Gastroesophageal sphincter (tissue), 4 donors: ENCODE measurements at regions not wholly inside any gene's neighbourhood (a gene's known extent, or its start where the extent isn't known, plus 50 kb on each side); places are given as distances from the start of the nearest gene placed in this dataset.

Source experiments
- ATAC-seq: fragments of 150-250 bp; one replicate; pipeline ENCODE4 v1.9.1; 2016; ENCODE audit warnings: mild to moderate bottlenecking, moderate library complexity
- H3K27ac ChIP-seq, 4 donors: fragments of 200-600 bp; sonication (generic) in 3 of 4; 1 replicate in 3 of 4; 2 replicates in 1 of 4; pipeline ENCODE4 v1.5.1; 2016 to 2019
- H3K27me3 ChIP-seq: fragments of 200-600 bp; sonication (generic); one replicate; pipeline ENCODE4 v1.5.1; 2019
- H3K36me3 ChIP-seq, 2 donors: fragments of 200-600 bp; sonication (generic); one replicate each; pipeline ENCODE4 v1.5.1; 2019; ENCODE audit warnings: control low read depth in 1 of 2
- H3K4me1 ChIP-seq, 3 donors: fragments of 200-600 bp; sonication (generic); 1 replicate in 2 of 3; 2 replicates in 1 of 3; pipeline ENCODE4 v1.5.1; 2016 to 2019; ENCODE audit warnings: control low read depth in 2 of 3
- H3K4me3 ChIP-seq, 2 donors: fragments of 200-600 bp; sonication (generic); one replicate each; pipeline ENCODE4 v1.5.1; 2019; ENCODE audit warnings: mild to moderate bottlenecking in 1 of 2, moderate library complexity in 1 of 2
- H3K9me3 ChIP-seq, 3 donors: fragments of 200-600 bp; sonication (generic); one replicate each; pipeline ENCODE4 v1.5.1; 2017 to 2019; ENCODE audit warnings: control low read depth in 2 of 3
- EP300 ChIP-seq: sonication (generic); formaldehyde crosslinking; IDR thresholded peaks from one replicate; pipeline ENCODE4 v1.6.1; 2017; ENCODE audit warnings: antibody characterized with exemption, mild to moderate bottlenecking
- POLR2A ChIP-seq, 2 donors: fragments of 450-650 bp; IDR thresholded peaks; one replicate each; pipeline ENCODE4 v1.6.1; 2017; ENCODE audit warnings: antibody characterized with exemption in 2 of 2, mild to moderate bottlenecking in 2 of 2, moderate library complexity in 1 of 2
- POLR2AphosphoS5 ChIP-seq: sonication (generic); formaldehyde crosslinking; IDR thresholded peaks from one replicate; pipeline ENCODE4 v1.6.1; 2017; ENCODE audit warnings: antibody characterized with exemption
- WGBS, 2 donors: methylation state at CpG; one replicate each; pipeline ENCODE4 v1.1.5; 2018; ENCODE audit warnings: low coverage in 1 of 2; 5-methylcytosine and 5-hydroxymethylcytosine counted together
- TF ChIP-seq, protein P1 (sequence below), 4 experiments: fragments of 200-600 bp in 2 of 4; fragments of 450-650 bp in 2 of 4; sonication (generic) in 1 of 4; IDR thresholded peaks; one replicate each; pipeline ENCODE4 v1.5.1; 2017 to 2019; ENCODE audit warnings: antibody characterized with exemption in 4 of 4, mild to moderate bottlenecking in 2 of 4, moderate library complexity in 2 of 4

DNA sequence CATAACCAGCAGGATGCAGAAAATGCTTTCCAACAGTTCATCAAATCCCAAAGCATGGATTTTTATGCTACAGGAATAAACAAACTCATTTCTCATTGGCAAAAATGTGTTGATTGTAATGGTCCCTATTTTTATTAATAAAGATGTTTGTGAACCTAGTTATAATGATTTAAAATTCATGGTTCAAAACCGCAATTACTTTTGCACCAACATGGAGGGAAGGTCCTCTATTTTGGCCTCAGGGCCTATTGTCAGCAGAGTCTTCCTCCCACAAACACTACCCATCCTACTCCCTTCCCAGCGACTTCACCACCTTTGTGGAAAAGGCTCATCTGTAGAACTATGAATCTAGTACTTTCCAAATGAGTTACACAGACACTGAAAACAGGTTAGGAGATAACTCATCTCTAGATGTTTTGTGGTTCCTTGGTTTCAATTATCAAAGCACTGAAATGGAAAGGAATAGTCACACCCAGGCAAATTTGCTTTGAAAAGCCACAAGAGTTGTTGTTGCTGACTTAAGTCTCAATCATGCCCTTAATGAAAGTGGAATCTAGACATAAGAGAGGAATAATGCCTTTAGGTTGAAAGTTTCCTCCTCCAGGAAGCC, 59.4 kb upstream of the FRMD4A start:
- H3K4me3 ChIP-seq, result no peak overlapping the region
- 82 to 100% methylated on average over 2 of the region's 2 CpGs for WGBS, 2 donors
- no peaks in the 10 kb centered on the region for H3K4me1 ChIP-seq
- H3K27me3 ChIP-seq, result no peaks in the 10 kb centered on the region
- no peak for TF ChIP-seq POLR2AphosphoS5
- TF ChIP-seq, protein P1, sequence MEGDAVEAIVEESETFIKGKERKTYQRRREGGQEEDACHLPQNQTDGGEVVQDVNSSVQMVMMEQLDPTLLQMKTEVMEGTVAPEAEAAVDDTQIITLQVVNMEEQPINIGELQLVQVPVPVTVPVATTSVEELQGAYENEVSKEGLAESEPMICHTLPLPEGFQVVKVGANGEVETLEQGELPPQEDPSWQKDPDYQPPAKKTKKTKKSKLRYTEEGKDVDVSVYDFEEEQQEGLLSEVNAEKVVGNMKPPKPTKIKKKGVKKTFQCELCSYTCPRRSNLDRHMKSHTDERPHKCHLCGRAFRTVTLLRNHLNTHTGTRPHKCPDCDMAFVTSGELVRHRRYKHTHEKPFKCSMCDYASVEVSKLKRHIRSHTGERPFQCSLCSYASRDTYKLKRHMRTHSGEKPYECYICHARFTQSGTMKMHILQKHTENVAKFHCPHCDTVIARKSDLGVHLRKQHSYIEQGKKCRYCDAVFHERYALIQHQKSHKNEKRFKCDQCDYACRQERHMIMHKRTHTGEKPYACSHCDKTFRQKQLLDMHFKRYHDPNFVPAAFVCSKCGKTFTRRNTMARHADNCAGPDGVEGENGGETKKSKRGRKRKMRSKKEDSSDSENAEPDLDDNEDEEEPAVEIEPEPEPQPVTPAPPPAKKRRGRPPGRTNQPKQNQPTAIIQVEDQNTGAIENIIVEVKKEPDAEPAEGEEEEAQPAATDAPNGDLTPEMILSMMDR (IDR thresholded peaks at IDR 0.05), result no peak
- no peak for TF ChIP-seq EP300
- no peak for TF ChIP-seq POLR2A (IDR thresholded peaks at IDR 0.05)
- H3K9me3 ChIP-seq, result no peaks in the 10 kb centered on the region
- no peaks in the 10 kb centered on the region for H3K36me3 ChIP-seq
- no peak overlapping the region for H3K27ac ChIP-seq
- no peak for ATAC-seq

DNA sequence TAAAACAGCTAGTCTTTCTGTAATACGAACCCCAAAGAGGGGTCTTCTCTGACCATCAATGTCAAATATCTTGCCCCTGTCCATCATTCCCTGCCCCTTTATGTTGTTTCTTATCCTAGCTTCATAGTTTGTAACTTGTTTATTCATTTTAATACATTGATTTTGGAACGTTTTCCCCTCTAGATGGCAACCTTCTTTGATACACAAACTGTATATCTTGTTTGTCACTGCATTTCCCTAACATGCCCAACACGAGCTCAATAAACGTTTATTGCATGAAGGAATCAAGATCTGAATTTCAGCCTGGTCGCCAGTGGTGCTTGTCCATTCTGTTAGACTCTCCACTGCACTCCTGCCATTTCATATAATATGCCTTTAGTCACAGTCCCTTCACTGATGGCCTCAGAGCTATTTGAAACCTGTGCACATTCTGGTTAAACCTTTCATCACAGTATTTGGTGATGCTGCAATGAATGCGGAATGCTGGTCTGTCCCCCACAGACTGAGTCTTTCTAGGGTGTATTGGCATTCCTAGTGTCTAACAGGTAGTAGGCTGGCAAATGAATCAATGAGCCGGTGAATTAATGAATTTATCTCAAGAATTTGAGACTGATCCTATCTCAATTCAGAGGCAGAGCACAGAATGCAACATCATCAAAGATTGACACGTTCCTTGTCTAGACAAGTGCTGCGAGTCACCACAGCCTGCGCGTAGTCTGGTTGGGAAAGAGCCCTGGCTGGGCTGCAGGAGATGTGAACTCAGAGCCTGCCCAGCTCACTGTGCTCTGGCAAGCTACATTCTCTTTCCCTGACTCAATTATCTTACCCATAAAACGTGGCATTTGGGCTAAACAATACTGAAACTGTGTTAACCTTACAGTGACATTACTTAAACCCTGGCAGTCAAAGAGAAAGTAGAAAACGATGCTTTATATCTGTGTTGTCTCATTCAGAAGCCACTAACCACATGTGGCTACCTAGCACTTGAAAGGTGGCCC, 55.2 kb upstream of the FRMD4A start:
- H3K27me3 ChIP-seq, result no peaks in the 10 kb centered on the region
- no peaks in the 10 kb centered on the region for H3K4me1 ChIP-seq
- TF ChIP-seq, protein P1 (IDR thresholded peaks at IDR 0.05), result no peak
- TF ChIP-seq POLR2AphosphoS5 (no peak), POLR2A (IDR thresholded peaks at IDR 0.05) (no peak), EP300 (no peak)
- H3K27ac ChIP-seq, result no peak overlapping the region
- no peaks in the 10 kb centered on the region for H3K36me3 ChIP-seq
- 53 to 66% methylated on average over 8 to 9 of the region's 13 CpGs for WGBS, 2 donors
- ATAC-seq, result no peak
- no peak overlapping the region for H3K4me3 ChIP-seq
- no peaks in the 10 kb centered on the region for H3K9me3 ChIP-seq

DNA sequence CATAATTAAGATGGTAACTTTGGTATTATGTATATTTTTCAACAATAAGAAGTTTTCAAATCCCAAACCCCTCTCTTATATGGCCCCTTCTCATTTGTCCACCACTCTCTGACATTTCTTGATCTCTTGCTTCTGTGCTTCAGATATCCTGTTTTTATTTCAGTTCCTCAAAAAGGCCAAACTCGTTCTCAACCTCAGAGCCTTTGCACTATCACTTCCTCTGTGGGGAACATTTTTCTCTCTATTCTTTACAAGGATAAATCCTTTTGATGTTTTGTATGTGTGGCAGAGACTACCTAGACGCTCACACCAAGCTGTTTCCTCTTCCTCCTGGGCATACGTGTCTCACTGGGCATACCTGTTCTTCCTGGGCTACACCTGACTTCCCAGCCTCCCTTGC, 54.2 kb upstream of the FRMD4A start:
- Histone ChIP-seq H3K9me3 (no peaks in the 10 kb centered on the region), H3K36me3 (no peaks in the 10 kb centered on the region), H3K4me3 (no peak overlapping the region), H3K27ac (no peak overlapping the region), H3K4me1 (no peaks in the 10 kb centered on the region), H3K27me3 (no peaks in the 10 kb centered on the region)
- no peak for TF ChIP-seq POLR2A (IDR thresholded peaks at IDR 0.05)
- TF ChIP-seq POLR2AphosphoS5, result no peak
- TF ChIP-seq EP300, result no peak
- TF ChIP-seq, protein P1 (IDR thresholded peaks at IDR 0.05), result no peak
- WGBS, 2 donors, result 39 to 61% methylated on average over 3 of the region's 3 CpGs
- ATAC-seq, result no peak

DNA sequence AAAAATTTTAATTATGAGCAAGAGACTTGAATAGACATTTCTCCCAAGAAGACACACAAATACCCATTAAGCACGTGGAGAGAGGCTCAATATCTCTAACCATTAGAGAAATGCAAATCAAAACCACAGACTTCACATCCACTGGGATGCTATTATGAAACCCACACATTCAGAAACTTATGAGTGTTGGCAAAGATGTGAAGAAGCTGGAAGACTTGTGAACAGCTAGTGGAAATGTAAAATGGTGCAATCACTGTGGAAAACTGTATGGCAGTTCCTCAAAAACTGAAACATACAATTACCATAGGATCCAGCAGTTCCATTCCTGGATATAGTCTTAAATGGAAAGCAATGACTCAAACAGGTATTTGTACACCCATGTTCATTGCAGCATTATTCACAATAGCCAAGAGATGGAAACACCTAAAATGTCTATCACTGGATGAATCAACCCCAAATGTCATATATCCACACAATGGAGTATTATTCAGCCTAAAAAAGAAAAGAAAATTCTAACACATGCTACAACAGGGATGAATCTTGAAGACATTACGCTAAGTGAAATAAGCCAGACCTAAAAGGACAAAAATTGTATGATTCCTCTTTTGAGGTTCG, 53.5 kb upstream of the FRMD4A start:
- 87 to 88% methylated on average over 3 of the region's 3 CpGs for WGBS, 2 donors
- no peaks in the 10 kb centered on the region for H3K36me3 ChIP-seq
- H3K9me3 ChIP-seq, result no peaks in the 10 kb centered on the region
- no peak overlapping the region for H3K4me3 ChIP-seq
- no peak for ATAC-seq
- H3K4me1 ChIP-seq, result no peaks in the 10 kb centered on the region
- H3K27ac ChIP-seq, result no peak overlapping the region
- H3K27me3 ChIP-seq, result no peaks in the 10 kb centered on the region
- TF ChIP-seq POLR2A (IDR thresholded peaks at IDR 0.05) (no peak), POLR2AphosphoS5 (no peak), EP300 (no peak)
- TF ChIP-seq, protein P1 (IDR thresholded peaks at IDR 0.05), result no peak
